CD4-positive, alpha-beta T cell (primary cell): ENCODE measurements at regions not wholly inside any gene's neighbourhood (a gene's known extent, or its start where the extent isn't known, plus 50 kb on each side); places are given as distances from the start of the nearest gene placed in this dataset.

Experiments used
- ATAC-seq: fragments of 200-7000 bp; cut with Tn5 transposase; one replicate; pipeline ENCODE4 v1.10.0; 2022; ENCODE audit warnings: mild to moderate bottlenecking; ENCODE audit not compliant: poor library complexity
- CTCF ChIA-PET: fragments of 350-600 bp; sonication (Branson Sonifier 250); formaldehyde crosslinking; loops from one replicate; lab custom pipeline; 2021; ENCODE audit warnings: antibody characterized with exemption, inconsistent platforms; lab: Charles Lee
- POLR2A ChIA-PET: fragments of 350-600 bp; sonication (Branson Sonifier 250); formaldehyde crosslinking; loops from one replicate; lab custom pipeline; 2021; ENCODE audit warnings: antibody characterized with exemption, inconsistent platforms; lab: Charles Lee
- DNase-seq, 14 experiments: peaks; one replicate each; pipeline ENCODE4 v3.0.0-alpha.2; 2013 to 2020; ENCODE audit warnings: mixed read lengths in 2 of 14
- H3K27ac ChIP-seq, 2 donors: one replicate each; pipeline versions ENCODE4 v1.5.1 to v1.7.0; 2013; ENCODE audit warnings: low read length in 2 of 2, low read depth in 1 of 2, mild to moderate bottlenecking in 1 of 2
- H3K27me3 ChIP-seq, 2 experiments: 1 replicate in 1 of 2; 2 replicates in 1 of 2; pipeline versions ENCODE4 v1.6.1 to v1.7.0; 2013; ENCODE audit warnings: low read length in 2 of 2, control low read depth in 1 of 2, mild to moderate bottlenecking in 1 of 2, moderate library complexity in 1 of 2; ENCODE audit not compliant: insufficient read depth in 2 of 2, control insufficient read depth in 1 of 2
- H3K36me3 ChIP-seq: one replicate; pipeline ENCODE4 v1.6.1; 2013; ENCODE audit warnings: low read length, control low read depth; ENCODE audit not compliant: insufficient read depth
- H3K4me1 ChIP-seq: one replicate; pipeline ENCODE4 v1.6.1; 2013; ENCODE audit warnings: low read length, control low read depth; ENCODE audit not compliant: insufficient read depth
- H3K4me3 ChIP-seq: one replicate; pipeline ENCODE4 v1.5.1; 2013; ENCODE audit warnings: mild to moderate bottlenecking, low read length, moderate library complexity
- H3K9me3 ChIP-seq, 2 experiments: 1 replicate in 1 of 2; 2 replicates in 1 of 2; pipeline versions ENCODE4 v1.6.1 to v1.7.0; 2013; ENCODE audit warnings: low read length in 2 of 2, mild to moderate bottlenecking in 2 of 2, control low read depth in 1 of 2, moderate library complexity in 1 of 2; ENCODE audit not compliant: control insufficient read depth in 1 of 2, insufficient read depth in 1 of 2
- H3K27ac Mint-ChIP-seq: one replicate; pipeline ENCODE4 v1.8.0; 2020; ENCODE audit warnings: mixed read lengths
- H3K27me3 Mint-ChIP-seq: one replicate; pipeline ENCODE4 v1.8.0; 2021; ENCODE audit warnings: mixed read lengths
- H3K36me3 Mint-ChIP-seq: one replicate; pipeline ENCODE4 v1.8.0; 2021; ENCODE audit warnings: low read depth, mixed read lengths
- H3K4me1 Mint-ChIP-seq: one replicate; pipeline ENCODE4 v1.8.0; 2021; ENCODE audit warnings: low read depth, mixed read lengths
- H3K4me3 Mint-ChIP-seq: one replicate; pipeline ENCODE4 v1.8.0; 2020; ENCODE audit warnings: mild to moderate bottlenecking, mixed read lengths
- H3K9me3 Mint-ChIP-seq: one replicate; pipeline ENCODE4 v1.8.0; 2020; ENCODE audit warnings: mixed read lengths
- intact Hi-C, 2 experiments: fragments of 100-400 bp; cut with DNase I in 1 of 2; cut with micrococcal nuclease in 1 of 2; formaldehyde crosslinking; loops; one replicate each; pipeline versions ENCODE4 v1.15.1 to v1.9.0; 2023 to 2025; cut with DNase I, micrococcal nuclease
- TF ChIP-seq, protein P1 (sequence below): fragments of 200-600 bp; IDR thresholded peaks from one replicate; pipeline ENCODE4 v1.8.0; 2022; ENCODE audit warnings: antibody characterized with exemption, mild to moderate bottlenecking

DNA sequence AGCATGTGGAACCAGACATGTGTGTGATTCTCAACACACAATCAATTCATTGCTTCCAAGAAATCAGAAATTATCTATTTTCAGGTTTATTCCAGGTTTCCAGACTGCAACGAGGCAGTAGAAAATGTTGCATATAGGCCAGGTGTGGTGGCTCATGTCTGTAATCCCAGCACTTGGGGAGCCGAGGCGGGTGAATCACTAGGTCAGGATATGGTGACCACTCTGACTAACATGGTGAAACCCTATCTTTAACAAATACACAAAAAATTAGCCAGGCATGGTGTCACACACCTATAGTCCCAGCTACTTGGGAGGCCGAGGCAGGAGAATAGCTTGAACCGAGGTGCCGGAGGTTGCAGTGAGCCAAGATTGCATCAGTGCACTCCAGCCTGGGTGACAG is 1289.9 kb downstream of the NLGN4Y start:
- ChIA-PET CTCF (no interaction called here), POLR2A (no interaction called here)
- Mint-ChIP-seq H3K4me3 (no peak overlapping the region), H3K27me3 (no peaks in the 10 kb centered on the region), H3K4me1 (no peaks in the 10 kb centered on the region), H3K9me3 (no peaks in the 10 kb centered on the region), H3K27ac (no peak overlapping the region), H3K36me3 (no peaks in the 10 kb centered on the region)
- TF ChIP-seq, protein P1, sequence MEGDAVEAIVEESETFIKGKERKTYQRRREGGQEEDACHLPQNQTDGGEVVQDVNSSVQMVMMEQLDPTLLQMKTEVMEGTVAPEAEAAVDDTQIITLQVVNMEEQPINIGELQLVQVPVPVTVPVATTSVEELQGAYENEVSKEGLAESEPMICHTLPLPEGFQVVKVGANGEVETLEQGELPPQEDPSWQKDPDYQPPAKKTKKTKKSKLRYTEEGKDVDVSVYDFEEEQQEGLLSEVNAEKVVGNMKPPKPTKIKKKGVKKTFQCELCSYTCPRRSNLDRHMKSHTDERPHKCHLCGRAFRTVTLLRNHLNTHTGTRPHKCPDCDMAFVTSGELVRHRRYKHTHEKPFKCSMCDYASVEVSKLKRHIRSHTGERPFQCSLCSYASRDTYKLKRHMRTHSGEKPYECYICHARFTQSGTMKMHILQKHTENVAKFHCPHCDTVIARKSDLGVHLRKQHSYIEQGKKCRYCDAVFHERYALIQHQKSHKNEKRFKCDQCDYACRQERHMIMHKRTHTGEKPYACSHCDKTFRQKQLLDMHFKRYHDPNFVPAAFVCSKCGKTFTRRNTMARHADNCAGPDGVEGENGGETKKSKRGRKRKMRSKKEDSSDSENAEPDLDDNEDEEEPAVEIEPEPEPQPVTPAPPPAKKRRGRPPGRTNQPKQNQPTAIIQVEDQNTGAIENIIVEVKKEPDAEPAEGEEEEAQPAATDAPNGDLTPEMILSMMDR, result no peak
- Histone ChIP-seq H3K36me3 (no peaks in the 10 kb centered on the region), H3K4me1 (no peaks in the 10 kb centered on the region), H3K27me3 (no peaks in the 10 kb centered on the region), H3K4me3 (no peak overlapping the region), H3K9me3 (no peaks in the 10 kb centered on the region), H3K27ac (no peak overlapping the region)
- ATAC-seq (no peak), DNase-seq (no peak)
- intact Hi-C loops, result no loop called here
